ENCODE measurements at regions not wholly inside any gene's neighbourhood (a gene's known extent, or its start where the extent isn't known, plus 50 kb on each side); places are given as distances from the start of the nearest gene placed in this dataset.

DNA sequence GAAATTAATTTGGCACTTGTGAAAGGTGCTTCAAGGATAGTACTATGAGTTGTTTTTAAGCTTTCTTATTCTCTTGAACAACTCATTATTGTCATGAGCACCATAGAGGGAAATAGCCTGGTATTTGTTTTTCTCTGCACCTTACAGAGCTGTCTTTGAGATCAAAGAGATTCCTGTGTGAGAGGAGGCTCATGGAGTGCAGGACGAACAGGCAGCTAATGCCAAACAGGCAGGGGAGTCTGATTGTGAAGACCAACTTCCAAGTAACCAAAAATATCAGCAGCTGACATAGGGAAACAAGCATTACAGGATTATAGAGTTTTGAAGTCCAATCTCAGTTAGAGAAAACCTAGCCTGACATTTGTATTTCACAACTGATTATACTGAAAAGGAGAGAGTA lies 110.6 kb upstream of the TENT5A start:
- TF ChIP-seq, protein P1, sequence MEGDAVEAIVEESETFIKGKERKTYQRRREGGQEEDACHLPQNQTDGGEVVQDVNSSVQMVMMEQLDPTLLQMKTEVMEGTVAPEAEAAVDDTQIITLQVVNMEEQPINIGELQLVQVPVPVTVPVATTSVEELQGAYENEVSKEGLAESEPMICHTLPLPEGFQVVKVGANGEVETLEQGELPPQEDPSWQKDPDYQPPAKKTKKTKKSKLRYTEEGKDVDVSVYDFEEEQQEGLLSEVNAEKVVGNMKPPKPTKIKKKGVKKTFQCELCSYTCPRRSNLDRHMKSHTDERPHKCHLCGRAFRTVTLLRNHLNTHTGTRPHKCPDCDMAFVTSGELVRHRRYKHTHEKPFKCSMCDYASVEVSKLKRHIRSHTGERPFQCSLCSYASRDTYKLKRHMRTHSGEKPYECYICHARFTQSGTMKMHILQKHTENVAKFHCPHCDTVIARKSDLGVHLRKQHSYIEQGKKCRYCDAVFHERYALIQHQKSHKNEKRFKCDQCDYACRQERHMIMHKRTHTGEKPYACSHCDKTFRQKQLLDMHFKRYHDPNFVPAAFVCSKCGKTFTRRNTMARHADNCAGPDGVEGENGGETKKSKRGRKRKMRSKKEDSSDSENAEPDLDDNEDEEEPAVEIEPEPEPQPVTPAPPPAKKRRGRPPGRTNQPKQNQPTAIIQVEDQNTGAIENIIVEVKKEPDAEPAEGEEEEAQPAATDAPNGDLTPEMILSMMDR (IDR thresholded peaks at IDR 0.05; ENCODE audit: borderline replicate concordance, extremely low read depth, low read length, poor library complexity, severe bottlenecking), result no peak
- no peak for TF ChIP-seq EZH2 (IDR thresholded peaks at IDR 0.05; ENCODE audit: borderline replicate concordance, low read depth, low read length, severe bottlenecking)

Data from DND-41 (cell line).